Trophoblast cell (in vitro differentiated cells and primary cell): ENCODE measurements at regions not wholly inside any gene's neighbourhood (a gene's known extent, or its start where the extent isn't known, plus 50 kb on each side); places are given as distances from the start of the nearest gene placed in this dataset.
"Not testable (repeated sequence)": the region's sequence is repeated elsewhere in the genome, so short reads cannot be mapped to it uniquely, and the experiment has no call there.

Experiments used
- DNase-seq, 2 donors: peaks; one replicate each; pipeline ENCODE4 v3.0.0-alpha.2; 2016
- H2AFZ ChIP-seq: 2 replicates; pipeline ENCODE4 v1.6.1; 2013; ENCODE audit warnings: low read length, moderate library complexity, mild to moderate bottlenecking; ENCODE audit not compliant: insufficient read depth, poor library complexity
- H2AK5ac ChIP-seq: 2 replicates; pipeline ENCODE4 v1.6.1; 2013; ENCODE audit warnings: mild to moderate bottlenecking, low read length
- H2BK120ac ChIP-seq: 2 replicates; pipeline ENCODE4 v1.6.1; 2013; ENCODE audit warnings: low read length, mild to moderate bottlenecking, moderate library complexity; ENCODE audit not compliant: insufficient read depth, poor library complexity
- H2BK12ac ChIP-seq: 2 replicates; pipeline ENCODE4 v1.6.1; 2013; ENCODE audit warnings: mild to moderate bottlenecking, low read length, moderate library complexity
- H2BK5ac ChIP-seq: 2 replicates; pipeline ENCODE4 v1.6.1; 2013; ENCODE audit warnings: low read length, low read depth, moderate library complexity, mild to moderate bottlenecking; ENCODE audit not compliant: poor library complexity
- H3K14ac ChIP-seq: 2 replicates; pipeline ENCODE4 v1.6.1; 2013; ENCODE audit warnings: mild to moderate bottlenecking, low read length
- H3K18ac ChIP-seq: 2 replicates; pipeline ENCODE4 v1.6.1; 2013; ENCODE audit warnings: mild to moderate bottlenecking, low read length
- H3K23ac ChIP-seq: 2 replicates; pipeline ENCODE4 v1.6.1; 2013; ENCODE audit warnings: low read length
- H3K27ac ChIP-seq: 2 replicates; pipeline ENCODE4 v1.5.1; 2013; ENCODE audit warnings: low read depth, mild to moderate bottlenecking, inconsistent platforms, low read length, moderate library complexity
- H3K27me3 ChIP-seq: 2 replicates; pipeline ENCODE4 v1.6.1; 2013; ENCODE audit warnings: inconsistent platforms, mild to moderate bottlenecking, low read length, moderate library complexity; ENCODE audit not compliant: insufficient read depth
- H3K36me3 ChIP-seq, 2 experiments: 1 replicate in 1 of 2; 2 replicates in 1 of 2; pipeline ENCODE4 v1.6.1; 2013; ENCODE audit warnings: low read length in 2 of 2, mild to moderate bottlenecking in 2 of 2, moderate library complexity in 1 of 2; ENCODE audit not compliant: insufficient read depth in 2 of 2, control insufficient read depth in 1 of 2
- H3K4ac ChIP-seq: 2 replicates; pipeline ENCODE4 v1.6.1; 2013; ENCODE audit warnings: low read depth, mild to moderate bottlenecking, low read length, moderate library complexity
- H3K4me1 ChIP-seq, 2 experiments: 1 replicate in 1 of 2; 2 replicates in 1 of 2; pipeline ENCODE4 v1.6.1; 2013; ENCODE audit warnings: low read length in 2 of 2, mild to moderate bottlenecking in 2 of 2, moderate library complexity in 1 of 2; ENCODE audit not compliant: insufficient read depth in 2 of 2, control insufficient read depth in 1 of 2
- H3K4me2 ChIP-seq: 2 replicates; pipeline ENCODE4 v1.6.1; 2013; ENCODE audit warnings: inconsistent platforms, mild to moderate bottlenecking, low read length, moderate library complexity
- H3K4me3 ChIP-seq: 2 replicates; pipeline ENCODE4 v1.5.1; 2013; ENCODE audit warnings: mild to moderate bottlenecking, low read depth, low read length, inconsistent platforms
- H3K79me1 ChIP-seq: one replicate; pipeline ENCODE4 v1.6.1; 2013; ENCODE audit warnings: low read length
- H3K79me2 ChIP-seq: 2 replicates; pipeline ENCODE4 v1.6.1; 2013; ENCODE audit warnings: low read length, mild to moderate bottlenecking; ENCODE audit not compliant: control insufficient read depth, insufficient read depth, poor library complexity
- H3K9ac ChIP-seq: 2 replicates; pipeline ENCODE4 v1.6.1; 2013; ENCODE audit warnings: mild to moderate bottlenecking, low read length
- H3K9me3 ChIP-seq: 2 replicates; pipeline ENCODE4 v1.6.1; 2013; ENCODE audit warnings: low read depth, mild to moderate bottlenecking, control low read depth, inconsistent platforms, low read length; ENCODE audit not compliant: insufficient read depth
- H4K12ac ChIP-seq: 2 replicates; pipeline ENCODE4 v1.6.1; 2013; ENCODE audit warnings: low read depth, mild to moderate bottlenecking, low read length, moderate library complexity
- H4K8ac ChIP-seq: 2 replicates; pipeline ENCODE4 v1.6.1; 2013; ENCODE audit warnings: low read depth, mild to moderate bottlenecking, low read length, moderate library complexity
- H4K91ac ChIP-seq: one replicate; pipeline ENCODE4 v1.6.1; 2013; ENCODE audit warnings: low read depth, mild to moderate bottlenecking, low read length, moderate library complexity
- WGBS: extraction: QIAGEN DNeasy Blood & Tissue Kit; methylation state at CpG from one replicate; pipeline ENCODE4 v1.1.7; 2013; ENCODE audit warnings: missing lambda C conversion rate; ENCODE audit not compliant: insufficient read length, insufficient coverage; ENCODE audit errors: extremely low coverage; 5-methylcytosine and 5-hydroxymethylcytosine counted together

DNA sequence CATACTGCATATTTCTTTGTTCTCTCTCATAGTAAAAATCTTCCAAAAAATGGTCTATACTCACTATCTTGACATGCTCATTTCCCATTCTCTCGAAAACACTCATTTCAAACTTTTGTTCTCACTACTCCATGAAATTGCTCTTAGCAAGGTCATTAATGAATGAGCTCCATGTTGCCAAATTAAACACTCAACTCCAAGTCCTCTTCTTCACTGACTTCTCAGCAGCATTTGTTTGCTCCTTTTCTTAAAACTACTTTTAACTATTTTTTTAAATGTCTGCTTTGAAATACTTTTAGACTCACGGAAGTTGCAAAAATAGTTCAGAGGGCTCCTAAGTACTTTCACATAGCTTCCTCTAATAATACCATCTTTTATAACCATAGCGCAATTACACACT, 274.0 kb upstream of the PREP start:
- H3K9me3 ChIP-seq: no peaks in the 10 kb centered on the region
- no peak overlapping the region for H3K4me2 ChIP-seq
- no peak overlapping the region for H2AFZ ChIP-seq
- no peak overlapping the region for H3K9ac ChIP-seq
- H4K8ac ChIP-seq: no peak overlapping the region
- no peak overlapping the region for H3K27ac ChIP-seq
- no peak for DNase-seq
- H2BK5ac ChIP-seq: no peak overlapping the region
- no peak overlapping the region for H2AK5ac ChIP-seq
- H3K23ac ChIP-seq: no peak overlapping the region
- H4K91ac ChIP-seq: no peak overlapping the region
- H3K18ac ChIP-seq: no peak overlapping the region
- no peaks in the 10 kb centered on the region for H3K79me2 ChIP-seq
- no peaks in the 10 kb centered on the region for H3K4me1 ChIP-seq
- WGBS: 100% methylated on average over 2 of the region's 3 CpGs
- H3K4me3 ChIP-seq: no peak overlapping the region
- H2BK12ac ChIP-seq: no peak overlapping the region
- no peak overlapping the region for H3K4ac ChIP-seq
- H3K27me3 ChIP-seq: no peaks in the 10 kb centered on the region
- H4K12ac ChIP-seq: no peak overlapping the region
- H3K14ac ChIP-seq: no peak overlapping the region
- no peaks in the 10 kb centered on the region for H3K79me1 ChIP-seq
- no peak overlapping the region for H2BK120ac ChIP-seq
- no peaks in the 10 kb centered on the region for H3K36me3 ChIP-seq

DNA sequence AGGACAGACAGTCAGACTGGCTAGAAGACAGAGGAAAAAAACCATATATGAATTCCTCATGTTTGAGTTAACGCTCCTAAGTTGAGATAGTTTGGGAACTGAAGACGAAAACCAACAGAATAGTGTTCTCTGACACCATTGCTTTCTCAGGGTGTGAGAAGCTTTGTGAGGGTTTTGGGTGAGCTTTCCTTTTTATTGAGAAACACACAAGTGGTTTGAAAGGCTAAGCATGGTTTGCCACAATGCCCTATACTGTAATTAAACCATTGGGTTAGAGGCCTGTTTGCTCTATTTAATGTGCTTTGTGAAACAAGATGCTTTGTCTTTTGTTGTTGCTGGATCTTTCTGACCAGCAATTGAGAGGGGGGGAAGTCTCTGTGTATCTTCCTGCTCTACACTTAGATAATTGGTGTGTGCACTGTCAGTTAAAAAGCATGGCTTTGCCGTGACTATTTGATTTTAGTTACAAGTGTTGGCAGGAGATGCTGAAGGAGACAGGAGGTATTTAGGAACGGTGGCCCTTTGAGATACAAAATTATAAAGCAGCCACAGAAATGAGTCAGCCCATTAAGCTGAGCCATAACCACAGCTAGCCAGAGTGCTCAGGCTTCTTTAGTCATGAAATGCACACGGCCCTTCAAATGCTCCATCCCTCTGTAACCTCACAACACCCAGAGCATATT, 273.0 kb upstream of the PREP start:
- Histone ChIP-seq H3K27ac (no peak overlapping the region), H2BK120ac (no peak overlapping the region), H4K8ac (no peak overlapping the region), H2AFZ (no peak overlapping the region), H3K79me1 (no peaks in the 10 kb centered on the region), H2AK5ac (no peak overlapping the region), H2BK5ac (no peak overlapping the region), H3K9ac (no peak overlapping the region), H3K4ac (no peak overlapping the region), H3K79me2 (no peaks in the 10 kb centered on the region), H2BK12ac (no peak overlapping the region), H3K27me3 (no peaks in the 10 kb centered on the region), H3K18ac (no peak overlapping the region), H4K91ac (no peak overlapping the region), H4K12ac (no peak overlapping the region), H3K4me2 (no peak overlapping the region), H3K14ac (no peak overlapping the region), H3K9me3 (no peaks in the 10 kb centered on the region), H3K4me3 (no peak overlapping the region), H3K23ac (no peak overlapping the region), H3K36me3 (no peaks in the 10 kb centered on the region), H3K4me1 (no peaks in the 10 kb centered on the region)
- WGBS: no CpG with 5 or more reads among the region's 5 CpGs
- DNase-seq: peak in 1 of 2 donors; percentile 37

DNA sequence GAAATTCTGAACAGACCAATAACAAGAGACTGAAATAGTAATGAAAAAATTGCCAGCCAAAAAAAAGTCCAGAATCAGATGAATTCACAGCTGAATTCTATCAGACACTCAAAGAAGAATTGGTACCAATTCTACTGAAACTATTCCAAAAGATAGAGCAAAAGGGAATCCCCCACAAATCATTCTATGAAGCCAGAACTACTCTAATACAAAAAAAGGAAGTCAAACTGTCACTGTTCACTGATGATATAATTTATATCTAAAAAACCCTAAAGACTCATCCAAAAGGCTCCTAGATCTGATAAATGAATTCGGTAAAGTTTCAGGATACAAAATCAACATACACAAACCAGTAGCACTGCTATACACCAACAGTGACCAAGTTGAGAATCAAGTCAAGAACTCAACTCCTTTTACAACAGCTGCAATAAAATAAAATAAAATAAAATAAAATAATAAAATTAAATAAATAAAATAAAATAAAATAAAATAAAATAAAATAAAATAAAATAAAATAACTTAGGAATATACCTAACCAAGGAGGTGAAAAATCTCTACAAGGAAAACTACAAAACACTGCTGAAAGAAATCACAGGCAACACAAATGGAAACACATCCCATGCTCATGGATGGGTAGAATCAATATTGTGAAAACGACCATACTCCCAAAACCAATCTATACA, 270.1 kb upstream of the PREP start:
- H3K9me3 ChIP-seq, H2AK5ac ChIP-seq, H2BK12ac ChIP-seq, H3K36me3 ChIP-seq, H3K4me3 ChIP-seq, H3K18ac ChIP-seq, H4K8ac ChIP-seq, DNase-seq, H2AFZ ChIP-seq, H3K27me3 ChIP-seq, H4K12ac ChIP-seq, H3K79me1 ChIP-seq, H2BK120ac ChIP-seq, H3K4me1 ChIP-seq, H3K4ac ChIP-seq, H3K27ac ChIP-seq, H2BK5ac ChIP-seq, H3K9ac ChIP-seq, H3K4me2 ChIP-seq, H3K79me2 ChIP-seq, H3K14ac ChIP-seq, H4K91ac ChIP-seq, H3K23ac ChIP-seq: not testable (repeated sequence)
- WGBS: no CpG with 5 or more reads among the region's 2 CpGs

DNA sequence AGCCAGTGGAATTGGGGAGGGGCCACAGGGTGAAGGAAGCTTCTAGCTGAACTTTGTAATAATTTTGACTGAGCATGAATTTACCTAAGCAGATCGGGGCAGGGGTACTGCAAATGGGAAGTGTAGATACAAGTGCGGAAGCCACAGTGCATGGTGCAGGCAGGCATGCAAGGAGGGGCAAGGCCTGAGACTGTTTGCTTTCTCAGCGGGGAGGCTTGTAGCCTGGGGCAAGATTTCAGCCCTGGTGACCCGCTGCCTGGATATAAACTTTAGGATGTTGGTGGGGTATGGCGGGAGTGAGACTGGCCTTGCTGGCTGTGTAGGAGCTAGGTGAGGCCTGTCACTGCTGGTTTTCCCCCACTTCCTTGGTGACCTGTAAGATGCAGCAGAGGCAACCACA, 266.4 kb upstream of the PREP start:
- H3K14ac ChIP-seq: no peak overlapping the region
- H3K9ac ChIP-seq: no peak overlapping the region
- DNase-seq: peak in 1 of 2 donors; percentile 45
- no peaks in the 10 kb centered on the region for H3K79me1 ChIP-seq
- H2BK5ac ChIP-seq: no peak overlapping the region
- no peak overlapping the region for H3K4ac ChIP-seq
- no peak overlapping the region for H3K4me2 ChIP-seq
- no peak overlapping the region for H4K8ac ChIP-seq
- no peaks in the 10 kb centered on the region for H3K27me3 ChIP-seq
- no peak overlapping the region for H2BK12ac ChIP-seq
- no peak overlapping the region for H4K91ac ChIP-seq
- no peak overlapping the region for H2AK5ac ChIP-seq
- no peaks in the 10 kb centered on the region for H3K79me2 ChIP-seq
- no peak overlapping the region for H3K4me3 ChIP-seq
- no peaks in the 10 kb centered on the region for H3K4me1 ChIP-seq
- no CpG with 5 or more reads among the region's 5 CpGs for WGBS
- H2BK120ac ChIP-seq: no peak overlapping the region
- H2AFZ ChIP-seq: no peak overlapping the region
- no peak overlapping the region for H3K18ac ChIP-seq
- H3K9me3 ChIP-seq: no peaks in the 10 kb centered on the region
- H4K12ac ChIP-seq: no peak overlapping the region
- no peak overlapping the region for H3K23ac ChIP-seq
- H3K36me3 ChIP-seq: no peaks in the 10 kb centered on the region
- no peak overlapping the region for H3K27ac ChIP-seq
